Lower leg skin (tissue), 3 donors: ENCODE measurements at regions not wholly inside any gene's neighbourhood (a gene's known extent, or its start where the extent isn't known, plus 50 kb on each side); places are given as distances from the start of the nearest gene placed in this dataset.

Experiments
- CTCF ChIP-seq, 3 donors: fragments of 450-650 bp; IDR thresholded peaks; one replicate each; pipeline ENCODE4 v1.5.1; 2016; ENCODE audit warnings: antibody characterized with exemption in 3 of 3, mild to moderate bottlenecking in 3 of 3, moderate library complexity in 2 of 3
- POLR2A ChIP-seq, 2 donors: fragments of 450-650 bp; IDR thresholded peaks; one replicate each; pipeline ENCODE4 v1.6.1; 2016 to 2017; ENCODE audit warnings: antibody characterized with exemption in 2 of 2, mild to moderate bottlenecking in 1 of 2, moderate library complexity in 1 of 2

- no peak for TF ChIP-seq CTCF (IDR thresholded peaks at IDR 0.05)
- no peak for TF ChIP-seq POLR2A (IDR thresholded peaks at IDR 0.05)
Measured at GRCh38 chr1:194298007-194298598, 1111.7 kb upstream of the B3GALT2 start.
